ENCODE measurements at regions not wholly inside any gene's neighbourhood (a gene's known extent, or its start where the extent isn't known, plus 50 kb on each side); places are given as distances from the start of the nearest gene placed in this dataset.

- TF ChIP-seq, protein P1, sequence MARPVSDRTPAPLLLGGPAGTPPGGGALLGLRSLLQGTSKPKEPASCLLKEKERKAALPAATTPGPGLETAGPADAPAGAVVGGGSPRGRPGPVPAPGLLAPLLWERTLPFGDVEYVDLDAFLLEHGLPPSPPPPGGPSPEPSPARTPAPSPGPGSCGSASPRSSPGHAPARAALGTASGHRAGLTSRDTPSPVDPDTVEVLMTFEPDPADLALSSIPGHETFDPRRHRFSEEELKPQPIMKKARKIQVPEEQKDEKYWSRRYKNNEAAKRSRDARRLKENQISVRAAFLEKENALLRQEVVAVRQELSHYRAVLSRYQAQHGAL (CRISPR knock-in tag; IDR thresholded peaks at IDR 0.05; ENCODE audit: not compliant biosample characterization) = no peak
- TF ChIP-seq FOSL2 (CRISPR knock-in tag; IDR thresholded peaks at IDR 0.05) (peak; percentile 67), ZBTB39 (CRISPR knock-in tag; IDR thresholded peaks at IDR 0.05) (no peak), TIGD3 (CRISPR knock-in tag; IDR thresholded peaks at IDR 0.05; ENCODE audit: borderline replicate concordance) (no peak), KDM6A (CRISPR knock-in tag; IDR thresholded peaks at IDR 0.05; ENCODE audit: low read depth) (0 out of 2 replicates have a peak, but pooled peaks have one; percentile 20), MED13 (CRISPR knock-in tag; IDR thresholded peaks at IDR 0.05) (no peak), JARID2 (CRISPR knock-in tag; IDR thresholded peaks at IDR 0.05; ENCODE audit: insufficient replicate concordance) (no peak), ZGPAT (CRISPR knock-in tag; IDR thresholded peaks at IDR 0.05) (peak; percentile 73; the same call in 1 of the 2 replicates), ZEB1 (IDR thresholded peaks at IDR 0.05; ENCODE audit: insufficient replicate concordance, low read depth) (no peak), RXRB (CRISPR knock-in tag; IDR thresholded peaks at IDR 0.05; ENCODE audit: borderline replicate concordance) (0 out of 2 replicates have a peak, but pooled peaks have one; percentile 5), ZNF878 (CRISPR knock-in tag; IDR thresholded peaks at IDR 0.05) (no peak), IRF2 (CRISPR knock-in tag; IDR thresholded peaks at IDR 0.05) (peak; percentile 29; the same call in 1 of the 2 replicates), IKZF4 (CRISPR knock-in tag; IDR thresholded peaks at IDR 0.05; ENCODE audit: borderline replicate concordance, low read depth, not compliant biosample characterization) (no peak), DRAP1 (CRISPR knock-in tag; IDR thresholded peaks at IDR 0.05) (no peak), HMGXB3 (CRISPR knock-in tag; IDR thresholded peaks at IDR 0.05; ENCODE audit: borderline replicate concordance) (peak; percentile 50; the same call in 1 of the 2 replicates), ZNF292 (CRISPR knock-in tag; IDR thresholded peaks at IDR 0.05; ENCODE audit: borderline replicate concordance, low read depth) (peak; percentile 91)
Measured at GRCh38 chr5:60463179-60463868, 236.6 kb downstream of the DEPDC1B start (continued).
